ENCODE measurements at regions not wholly inside any gene's neighbourhood (a gene's known extent, or its start where the extent isn't known, plus 50 kb on each side); places are given as distances from the start of the nearest gene placed in this dataset.

DNA sequence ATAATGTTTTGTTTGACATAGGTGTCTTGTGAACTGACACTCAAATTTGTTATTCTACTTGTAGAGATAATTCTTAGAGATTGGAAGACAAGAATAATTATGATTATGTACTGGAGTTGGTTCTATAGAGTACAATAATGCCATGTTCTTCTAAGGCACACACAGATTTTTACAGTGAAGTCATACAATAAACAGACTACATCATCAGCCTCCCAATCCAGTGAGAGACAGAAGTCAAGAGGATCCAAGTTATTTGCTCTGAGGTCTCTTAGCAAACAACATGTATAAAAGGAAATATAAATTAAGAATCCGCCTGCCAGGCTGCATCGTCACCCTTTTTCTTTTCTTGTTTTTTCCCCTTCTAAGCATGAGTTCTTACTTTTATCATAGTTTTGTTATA is 613.5 kb upstream of the SETBP1 start:
- TF ChIP-seq CTCF (IDR thresholded peaks at IDR 0.05; ENCODE audit: low read depth, low read length) (no peak), POLR2A (IDR thresholded peaks at IDR 0.05; ENCODE audit: extremely low read depth, insufficient read length) (no peak), MAX (IDR thresholded peaks at IDR 0.05; ENCODE audit: low read depth, low read length) (no peak)
